Tibial artery (tissue), 4 donors: ENCODE measurements at regions not wholly inside any gene's neighbourhood (a gene's known extent, or its start where the extent isn't known, plus 50 kb on each side); places are given as distances from the start of the nearest gene placed in this dataset.

Source experiments
- DNase-seq, 2 donors: peaks; one replicate each; pipeline ENCODE4 v3.0.0-alpha.2; 2019
- H3K27ac ChIP-seq, 2 donors: fragments of 200-600 bp; sonication (generic) in 1 of 2; 1 replicate in 1 of 2; 2 replicates in 1 of 2; pipeline ENCODE4 v1.5.1; 2018 to 2019; ENCODE audit warnings: mild to moderate bottlenecking in 1 of 2
- H3K27me3 ChIP-seq, 2 donors: fragments of 200-600 bp; sonication (generic) in 1 of 2; one replicate each; pipeline versions ENCODE4 v1.5.1 to v1.6.0; 2016 to 2019
- H3K36me3 ChIP-seq, 3 donors: fragments of 200-600 bp; sonication (generic) in 2 of 3; one replicate each; pipeline ENCODE4 v1.5.1; 2016 to 2019; ENCODE audit warnings: mild to moderate bottlenecking in 2 of 3
- H3K4me1 ChIP-seq, 4 donors: fragments of 200-600 bp; sonication (generic) in 2 of 4; 1 replicate in 3 of 4; 2 replicates in 1 of 4; pipeline ENCODE4 v1.5.1; 2016 to 2019
- H3K4me3 ChIP-seq, 2 donors: fragments of 200-600 bp; sonication (generic) in 1 of 2; 1 replicate in 1 of 2; 2 replicates in 1 of 2; pipeline ENCODE4 v1.5.1; 2018 to 2019; ENCODE audit warnings: mild to moderate bottlenecking in 2 of 2
- H3K9me3 ChIP-seq, 3 donors: fragments of 200-600 bp; sonication (generic) in 1 of 3; one replicate each; pipeline ENCODE4 v1.5.1; 2016 to 2019
- CTCF ChIP-seq, 2 experiments: fragments of 200-600 bp in 1 of 2; fragments of 450-650 bp in 1 of 2; IDR thresholded peaks; one replicate each; pipeline ENCODE4 v1.5.1; 2017 to 2019; ENCODE audit warnings: antibody characterized with exemption in 2 of 2, mild to moderate bottlenecking in 1 of 2, moderate library complexity in 1 of 2
- intact Hi-C: fragments of 100-400 bp; cut with DNase I; formaldehyde crosslinking; loops from one replicate; pipeline ENCODE4 v1.15.0; 2023; ENCODE audit warnings: low total_unique reads

- Histone ChIP-seq H3K36me3 (no peaks in the 10 kb centered on the region), H3K27ac (peak overlapping the region in 1 of 2 donors; percentile 49), H3K4me3 (peak overlapping the region; percentile 40 to 41), H3K4me1 (peaks cover 0 to 7% (median 2%) of the 10 kb centered on the region in 4 donors), H3K27me3 (no peaks in the 10 kb centered on the region), H3K9me3 (no peaks in the 10 kb centered on the region)
- TF ChIP-seq CTCF (IDR thresholded peaks at IDR 0.05), result peak; percentile 17 to 22
- DNase-seq, result no peak
- intact Hi-C loops, result loop anchor here (5.0 kb wide), 1 partner anchor 562 kb away; no protein-coding TSS in a partner anchor
Observed at GRCh38 chr4:112910109-112910736, 139.2 kb upstream of the ANK2 start.

GRCh38 chr4:112916868-112917267, 132.6 kb upstream of the ANK2 start:
- H3K9me3 ChIP-seq, result no peaks in the 10 kb centered on the region
- no peak for TF ChIP-seq CTCF (IDR thresholded peaks at IDR 0.05)
- intact Hi-C loops, result no loop called here
- H3K27me3 ChIP-seq, result no peaks in the 10 kb centered on the region
- no peak overlapping the region for H3K4me3 ChIP-seq
- H3K27ac ChIP-seq, result no peak overlapping the region
- no peak for DNase-seq
- peaks cover 0 to 11% (median 0%) of the 10 kb centered on the region in 4 donors for H3K4me1 ChIP-seq
- H3K36me3 ChIP-seq, result no peaks in the 10 kb centered on the region

GRCh38 chr4:112923516-112923915, 125.9 kb upstream of the ANK2 start:
- H3K27me3 ChIP-seq, result no peaks in the 10 kb centered on the region
- H3K27ac ChIP-seq, result peak overlapping the region; percentile 58
- H3K4me3 ChIP-seq, result no peak overlapping the region
- peaks cover 0 to 31% (median 5%) of the 10 kb centered on the region in 4 donors for H3K4me1 ChIP-seq
- intact Hi-C loops, result no loop called here
- H3K36me3 ChIP-seq, result no peaks in the 10 kb centered on the region
- no peaks in the 10 kb centered on the region for H3K9me3 ChIP-seq
- no peak for DNase-seq
- TF ChIP-seq CTCF (IDR thresholded peaks at IDR 0.05), result no peak

- no peak overlapping the region for H3K4me3 ChIP-seq
- intact Hi-C loops, result no loop called here
- H3K27ac ChIP-seq, result no peak overlapping the region
- no peak for TF ChIP-seq CTCF (IDR thresholded peaks at IDR 0.05)
- H3K36me3 ChIP-seq, result no peaks in the 10 kb centered on the region
- peaks cover 0 to 30% (median 5%) of the 10 kb centered on the region in 4 donors for H3K4me1 ChIP-seq
- H3K27me3 ChIP-seq, result no peaks in the 10 kb centered on the region
- H3K9me3 ChIP-seq, result no peaks in the 10 kb centered on the region
- DNase-seq, result no peak
Observed at GRCh38 chr4:112926819-112927218, 122.6 kb upstream of the ANK2 start.

- no peak for DNase-seq
- no peaks in the 10 kb centered on the region for H3K36me3 ChIP-seq
- no peak overlapping the region for H3K27ac ChIP-seq
- no peak for TF ChIP-seq CTCF (IDR thresholded peaks at IDR 0.05)
- H3K4me1 ChIP-seq, result peaks cover 0 to 23% (median 5%) of the 10 kb centered on the region in 4 donors
- H3K4me3 ChIP-seq, result no peak overlapping the region
- no peaks in the 10 kb centered on the region for H3K27me3 ChIP-seq
- H3K9me3 ChIP-seq, result no peaks in the 10 kb centered on the region
- intact Hi-C loops, result no loop called here
Observed at GRCh38 chr4:112927544-112927943, 121.9 kb upstream of the ANK2 start.
